ENCODE measurements at regions not wholly inside any gene's neighbourhood (a gene's known extent, or its start where the extent isn't known, plus 50 kb on each side); places are given as distances from the start of the nearest gene placed in this dataset.

DNA sequence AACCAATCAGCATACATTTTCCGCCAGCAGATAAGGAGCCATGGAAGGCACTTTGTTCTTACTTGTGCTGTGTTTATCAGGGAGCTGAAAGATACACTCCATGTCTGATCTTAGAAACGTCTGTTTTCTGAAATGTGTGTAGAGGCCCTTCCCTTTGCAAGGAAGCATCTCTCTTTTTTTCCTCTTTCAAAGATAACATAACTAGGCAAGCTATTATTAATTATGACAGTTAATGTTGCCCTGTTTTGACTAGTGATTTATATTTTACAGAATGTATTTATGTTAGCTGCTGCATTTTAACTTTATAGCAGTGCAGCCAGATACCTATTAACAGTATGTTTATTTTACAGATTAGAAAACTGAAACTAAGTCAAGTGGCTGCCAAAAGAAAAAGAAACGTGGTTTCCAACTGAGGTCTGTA, 683.2 kb upstream of the IGFBP3 start:
- Histone ChIP-seq H3K27ac (ENCODE audit: insufficient read depth, low read length) (no peak overlapping the region), H3K14ac (replicated peaks; ENCODE audit: low read depth, low read length) (no peak overlapping the region; the same call in 1 of the 2 replicates)

More for the DNA sequence above, 683.2 kb upstream of the IGFBP3 start:
- no peak overlapping the region for H3K23ac ChIP-seq (ENCODE audit: low read depth, low read length)
- no peaks in the 10 kb centered on the region for H3K36me3 ChIP-seq (ENCODE audit: control insufficient read depth, insufficient read depth, low read length)
- intact Hi-C loops (cut with micrococcal nuclease) (no loop called here), dilution Hi-C loops (cut with HindIII; ENCODE audit: low sequenced_read_pairs, unreplicated experiment) (no loop called here), in situ Hi-C loops (cut with MboI; ENCODE audit: low sequenced_read_pairs) (no loop called here)
- no CpG with 5 or more reads among the region's 3 CpGs for WGBS, 2 experiments (ENCODE audit: extremely low coverage in 2 of 2, insufficient read length in 1 of 2)
- peak overlapping the region; percentile 49; the same call in 1 of the 2 replicates for H4K5ac ChIP-seq (ENCODE audit: low read depth, low read length)
- no peak overlapping the region for H3K4ac ChIP-seq (ENCODE audit: low read depth, low read length)
- H2BK20ac ChIP-seq (ENCODE audit: low read depth, low read length) = no peak overlapping the region
- ChIA-PET POLR2A (ENCODE audit: unreplicated experiment) (no interaction called here), CTCF (interaction anchor here (0.7 kb wide), 1 partner anchor 24 kb away, joined by 3 read pairs; no protein-coding TSS in a partner anchor)
- no peak overlapping the region for H3K4me3 ChIP-seq (ENCODE audit: insufficient read depth, low read depth, low read length)
- no peak overlapping the region for H4K8ac ChIP-seq (ENCODE audit: low read depth in 2 of 2, low read length in 2 of 2)
- H2BK15ac ChIP-seq (ENCODE audit: low read depth, low read length) = no peak overlapping the region
- no peak overlapping the region for H3K4me2 ChIP-seq (ENCODE audit: low read depth, low read length)
- no peaks in the 10 kb centered on the region for H3K27me3 ChIP-seq (ENCODE audit: control insufficient read depth, insufficient read depth, low read length)
- no peak for TF ChIP-seq BHLHE40 (IDR thresholded peaks at IDR 0.05; ENCODE audit: low read depth, low read length)
- no peak for TF ChIP-seq CEBPB (IDR thresholded peaks at IDR 0.05; ENCODE audit: low read depth, low read length)
- no peak for TF ChIP-seq RCOR1 (IDR thresholded peaks at IDR 0.05; ENCODE audit: insufficient replicate concordance, low read length)
- TF ChIP-seq MAFK (IDR thresholded peaks at IDR 0.05; ENCODE audit: low read depth, low read length) = no peak
- TF ChIP-seq POLR2A (IDR thresholded peaks at IDR 0.05; ENCODE audit: low read depth, low read length) = no peak
- no peak for TF ChIP-seq NFE2L2 (IDR thresholded peaks at IDR 0.05; ENCODE audit: low read depth, low read length)
- TF ChIP-seq, protein P1, sequence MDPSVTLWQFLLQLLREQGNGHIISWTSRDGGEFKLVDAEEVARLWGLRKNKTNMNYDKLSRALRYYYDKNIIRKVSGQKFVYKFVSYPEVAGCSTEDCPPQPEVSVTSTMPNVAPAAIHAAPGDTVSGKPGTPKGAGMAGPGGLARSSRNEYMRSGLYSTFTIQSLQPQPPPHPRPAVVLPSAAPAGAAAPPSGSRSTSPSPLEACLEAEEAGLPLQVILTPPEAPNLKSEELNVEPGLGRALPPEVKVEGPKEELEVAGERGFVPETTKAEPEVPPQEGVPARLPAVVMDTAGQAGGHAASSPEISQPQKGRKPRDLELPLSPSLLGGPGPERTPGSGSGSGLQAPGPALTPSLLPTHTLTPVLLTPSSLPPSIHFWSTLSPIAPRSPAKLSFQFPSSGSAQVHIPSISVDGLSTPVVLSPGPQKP (IDR thresholded peaks at IDR 0.05; ENCODE audit: borderline replicate concordance, low read depth, low read length) = no peak
- TF ChIP-seq, protein P2, sequence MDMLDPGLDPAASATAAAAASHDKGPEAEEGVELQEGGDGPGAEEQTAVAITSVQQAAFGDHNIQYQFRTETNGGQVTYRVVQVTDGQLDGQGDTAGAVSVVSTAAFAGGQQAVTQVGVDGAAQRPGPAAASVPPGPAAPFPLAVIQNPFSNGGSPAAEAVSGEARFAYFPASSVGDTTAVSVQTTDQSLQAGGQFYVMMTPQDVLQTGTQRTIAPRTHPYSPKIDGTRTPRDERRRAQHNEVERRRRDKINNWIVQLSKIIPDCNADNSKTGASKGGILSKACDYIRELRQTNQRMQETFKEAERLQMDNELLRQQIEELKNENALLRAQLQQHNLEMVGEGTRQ (IDR thresholded peaks at IDR 0.05; ENCODE audit: low read depth, low read length) = no peak
- H3K9me3 ChIP-seq (ENCODE audit: control insufficient read depth, insufficient read depth, low read length) = no peaks in the 10 kb centered on the region
- H3K9me1 ChIP-seq (ENCODE audit: insufficient read depth, low read length) = no peaks in the 10 kb centered on the region
- H2AK9ac ChIP-seq (replicated peaks; ENCODE audit: low read depth, low read length, poor library complexity) = no peak overlapping the region
- ATAC-seq (ENCODE audit: low read depth) (peak; percentile 81), DNase-seq (peak; percentile 16)
- no peak overlapping the region for H2BK5ac ChIP-seq (ENCODE audit: low read depth, low read length, poor library complexity, severe bottlenecking)
- peaks cover 7% of the 10 kb centered on the region for H3K4me1 ChIP-seq (ENCODE audit: control insufficient read depth, insufficient read depth, low read length)
- no peak overlapping the region for H2AK5ac ChIP-seq (ENCODE audit: low read depth, low read length)
- H3K79me1 ChIP-seq (ENCODE audit: low read depth in 1 of 2, low read length in 2 of 2) = no peaks in the 10 kb centered on the region
- peak overlapping the region; percentile 27; the same call in 1 of the 2 replicates for H3K18ac ChIP-seq (ENCODE audit: low read depth, low read length)
- no peak overlapping the region for H4K91ac ChIP-seq (ENCODE audit: insufficient read depth, low read depth, low read length)
- no TSS peak for BruUV-seq (replicated peaks)
- no peak overlapping the region for H2BK120ac ChIP-seq (ENCODE audit: low read depth, low read length)
- no peak overlapping the region for H3K56ac ChIP-seq (ENCODE audit: extremely low read depth, insufficient read depth, low read length)
- no peak overlapping the region for H2AFZ ChIP-seq (replicated peaks; ENCODE audit: low read length, poor library complexity)
- no peaks in the 10 kb centered on the region for H4K20me1 ChIP-seq (ENCODE audit: insufficient read depth, low read length)
- no peak overlapping the region for H3K9ac ChIP-seq (ENCODE audit: low read depth, low read length)

Data from IMR-90 (cell line).